ENCODE measurements at regions not wholly inside any gene's neighbourhood (a gene's known extent, or its start where the extent isn't known, plus 50 kb on each side); places are given as distances from the start of the nearest gene placed in this dataset.
"Not testable (repeated sequence)": the region's sequence is repeated elsewhere in the genome, so short reads cannot be mapped to it uniquely, and the experiment has no call there.

DNA sequence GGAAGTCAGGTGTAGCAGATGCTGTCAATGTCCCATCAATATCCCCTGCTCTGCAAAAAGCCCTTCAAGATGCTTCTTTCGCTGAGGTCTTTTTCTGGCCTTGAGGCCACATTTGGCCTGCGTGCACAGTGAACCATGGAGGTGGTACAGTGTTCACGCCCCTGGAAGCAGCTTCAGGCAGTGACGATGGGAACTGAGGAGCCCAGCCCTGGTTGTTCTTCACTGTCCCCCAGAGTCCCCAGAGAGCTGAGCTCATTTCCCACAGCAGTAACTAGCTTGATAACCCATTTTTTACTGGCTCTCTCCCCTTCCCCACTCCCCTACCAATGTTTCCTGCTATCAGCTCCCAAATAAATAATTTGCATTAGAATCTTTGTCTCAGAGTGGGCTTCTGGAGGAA is 76.5 kb downstream of the OLIG1 start:
- Histone ChIP-seq H2AFZ (ENCODE audit: low read length) (no peak overlapping the region), H3K27ac (ENCODE audit: low read depth, low read length, poor library complexity, severe bottlenecking) (no peak overlapping the region), H3K4me3 (ENCODE audit: low read depth, low read length, poor library complexity, severe bottlenecking) (no peak overlapping the region), H3K9me3 (ENCODE audit: low read length) (no peaks in the 10 kb centered on the region), H3K79me2 (ENCODE audit: insufficient read depth, low read depth, low read length) (no peaks in the 10 kb centered on the region), H3K4me2 (ENCODE audit: low read length) (no peak overlapping the region), H3K9me2 (ENCODE audit: insufficient read depth, low read length) (no peaks in the 10 kb centered on the region), H3K36me3 (ENCODE audit: insufficient read depth, low read length) (no peaks in the 10 kb centered on the region), H4K20me1 (ENCODE audit: insufficient read depth, low read length) (no peaks in the 10 kb centered on the region), H3K4me1 (ENCODE audit: insufficient read depth, low read length, poor library complexity, severe bottlenecking) (no peaks in the 10 kb centered on the region)
- no peak for DNase-seq (ENCODE audit: low spot score)
- no TSS peak for BruUV-seq (replicated peaks)
- ChIA-PET CTCF (ENCODE audit: unreplicated experiment) (no interaction called here), POLR2A (no interaction called here)
- TF ChIP-seq, protein P1, sequence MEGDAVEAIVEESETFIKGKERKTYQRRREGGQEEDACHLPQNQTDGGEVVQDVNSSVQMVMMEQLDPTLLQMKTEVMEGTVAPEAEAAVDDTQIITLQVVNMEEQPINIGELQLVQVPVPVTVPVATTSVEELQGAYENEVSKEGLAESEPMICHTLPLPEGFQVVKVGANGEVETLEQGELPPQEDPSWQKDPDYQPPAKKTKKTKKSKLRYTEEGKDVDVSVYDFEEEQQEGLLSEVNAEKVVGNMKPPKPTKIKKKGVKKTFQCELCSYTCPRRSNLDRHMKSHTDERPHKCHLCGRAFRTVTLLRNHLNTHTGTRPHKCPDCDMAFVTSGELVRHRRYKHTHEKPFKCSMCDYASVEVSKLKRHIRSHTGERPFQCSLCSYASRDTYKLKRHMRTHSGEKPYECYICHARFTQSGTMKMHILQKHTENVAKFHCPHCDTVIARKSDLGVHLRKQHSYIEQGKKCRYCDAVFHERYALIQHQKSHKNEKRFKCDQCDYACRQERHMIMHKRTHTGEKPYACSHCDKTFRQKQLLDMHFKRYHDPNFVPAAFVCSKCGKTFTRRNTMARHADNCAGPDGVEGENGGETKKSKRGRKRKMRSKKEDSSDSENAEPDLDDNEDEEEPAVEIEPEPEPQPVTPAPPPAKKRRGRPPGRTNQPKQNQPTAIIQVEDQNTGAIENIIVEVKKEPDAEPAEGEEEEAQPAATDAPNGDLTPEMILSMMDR (conservative IDR thresholded peaks at IDR 0.05; ENCODE audit: low read length) = no peak
- no peak for TF ChIP-seq EZH2phosphoT487 (IDR thresholded peaks at IDR 0.05; ENCODE audit: borderline replicate concordance, low read depth, low read length)
- intact Hi-C loops (cut with micrococcal nuclease; ENCODE audit: unreplicated experiment) = no loop called here

DNA sequence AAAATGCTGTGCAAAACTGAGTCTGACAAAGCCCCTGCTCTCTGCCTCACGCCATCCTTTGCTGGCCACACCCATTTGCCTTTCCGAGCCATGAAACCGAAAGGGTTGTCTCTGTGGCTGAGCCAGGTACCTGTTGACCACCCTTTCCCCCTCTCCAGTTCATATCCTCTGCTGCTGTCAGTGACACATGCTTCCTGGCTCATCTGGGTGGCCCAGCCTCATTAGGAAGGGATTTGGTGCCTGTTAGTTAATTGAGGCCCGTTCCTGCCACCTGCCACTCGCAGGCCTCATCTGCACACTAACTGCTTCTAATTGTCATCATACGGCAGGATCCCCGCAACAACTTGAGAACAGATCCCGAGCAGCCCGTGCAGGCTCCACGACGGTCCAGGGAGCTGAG is 79.2 kb downstream of the OLIG1 start:
- no peaks in the 10 kb centered on the region for H3K9me3 ChIP-seq (ENCODE audit: low read length)
- ChIA-PET CTCF (ENCODE audit: unreplicated experiment) (no interaction called here), POLR2A (interaction anchor here (0.6 kb wide), 2 partner anchors 302 to 469 kb away, joined by 3 to 4 read pairs; no protein-coding TSS in a partner anchor)
- no peak overlapping the region for H3K4me3 ChIP-seq (ENCODE audit: low read depth, low read length, poor library complexity, severe bottlenecking)
- H4K20me1 ChIP-seq (ENCODE audit: insufficient read depth, low read length) = no peaks in the 10 kb centered on the region
- TF ChIP-seq, protein P1 (conservative IDR thresholded peaks at IDR 0.05; ENCODE audit: low read length) = no peak
- TF ChIP-seq EZH2phosphoT487 (IDR thresholded peaks at IDR 0.05; ENCODE audit: borderline replicate concordance, low read depth, low read length) = no peak
- no TSS peak for BruUV-seq (replicated peaks)
- no peaks in the 10 kb centered on the region for H3K9me2 ChIP-seq (ENCODE audit: insufficient read depth, low read length)
- no peaks in the 10 kb centered on the region for H3K36me3 ChIP-seq (ENCODE audit: insufficient read depth, low read length)
- no peaks in the 10 kb centered on the region for H3K4me1 ChIP-seq (ENCODE audit: insufficient read depth, low read length, poor library complexity, severe bottlenecking)
- DNase-seq (ENCODE audit: low spot score) = no peak
- intact Hi-C loops (cut with micrococcal nuclease; ENCODE audit: unreplicated experiment) = no loop called here
- H2AFZ ChIP-seq (ENCODE audit: low read length) = no peak overlapping the region
- H3K4me2 ChIP-seq (ENCODE audit: low read length) = no peak overlapping the region
- H3K27ac ChIP-seq (ENCODE audit: low read depth, low read length, poor library complexity, severe bottlenecking) = no peak overlapping the region
- no peaks in the 10 kb centered on the region for H3K79me2 ChIP-seq (ENCODE audit: insufficient read depth, low read depth, low read length)

DNA sequence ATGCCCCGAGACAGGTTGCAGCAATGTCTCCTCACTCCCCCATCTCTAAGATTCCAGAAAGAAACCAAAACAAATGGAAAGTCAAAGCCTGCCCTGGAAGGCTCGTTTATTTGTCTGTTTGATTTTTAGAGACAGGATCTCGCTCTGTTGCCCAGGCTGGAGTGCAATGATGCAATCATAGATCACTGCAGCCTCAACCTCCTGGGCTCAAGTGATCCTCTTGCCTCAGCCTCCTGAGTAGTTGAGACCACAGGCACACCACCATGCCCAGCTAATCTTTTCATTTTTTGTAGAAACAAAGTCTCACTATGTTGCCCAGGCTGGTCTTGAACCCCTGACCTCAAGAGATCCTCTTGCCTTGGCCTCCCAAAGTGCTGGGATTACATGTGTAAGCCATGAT is 78.8 kb upstream of the IFNAR2 start:
- H3K4me2 ChIP-seq (ENCODE audit: low read length); intact Hi-C loops (cut with micrococcal nuclease; ENCODE audit: unreplicated experiment); H4K20me1 ChIP-seq (ENCODE audit: insufficient read depth, low read length); H3K9me3 ChIP-seq (ENCODE audit: low read length); DNase-seq (ENCODE audit: low spot score); H3K79me2 ChIP-seq (ENCODE audit: insufficient read depth, low read depth, low read length); H3K36me3 ChIP-seq (ENCODE audit: insufficient read depth, low read length); BruUV-seq (replicated peaks); H3K4me1 ChIP-seq (ENCODE audit: insufficient read depth, low read length, poor library complexity, severe bottlenecking); H3K27ac ChIP-seq (ENCODE audit: low read depth, low read length, poor library complexity, severe bottlenecking); CTCF ChIA-PET (ENCODE audit: unreplicated experiment); POLR2A ChIA-PET; H3K4me3 ChIP-seq (ENCODE audit: low read depth, low read length, poor library complexity, severe bottlenecking); H3K9me2 ChIP-seq (ENCODE audit: insufficient read depth, low read length); H2AFZ ChIP-seq (ENCODE audit: low read length): not testable (repeated sequence)
